GM19025 (cell line): ENCODE measurements at regions not wholly inside any gene's neighbourhood (a gene's known extent, or its start where the extent isn't known, plus 50 kb on each side); places are given as distances from the start of the nearest gene placed in this dataset.
"Not testable (repeated sequence)": the region's sequence is repeated elsewhere in the genome, so short reads cannot be mapped to it uniquely, and the experiment has no call there.

ENCODE experiments used
- ATAC-seq: cut with Tn5 transposase; IDR thresholded peaks from one replicate; pipeline ENCODE4 v1.9.1; 2021; ENCODE audit warnings: mild to moderate bottlenecking, low read depth, moderate library complexity; ENCODE audit not compliant: unreplicated experiment

DNA sequence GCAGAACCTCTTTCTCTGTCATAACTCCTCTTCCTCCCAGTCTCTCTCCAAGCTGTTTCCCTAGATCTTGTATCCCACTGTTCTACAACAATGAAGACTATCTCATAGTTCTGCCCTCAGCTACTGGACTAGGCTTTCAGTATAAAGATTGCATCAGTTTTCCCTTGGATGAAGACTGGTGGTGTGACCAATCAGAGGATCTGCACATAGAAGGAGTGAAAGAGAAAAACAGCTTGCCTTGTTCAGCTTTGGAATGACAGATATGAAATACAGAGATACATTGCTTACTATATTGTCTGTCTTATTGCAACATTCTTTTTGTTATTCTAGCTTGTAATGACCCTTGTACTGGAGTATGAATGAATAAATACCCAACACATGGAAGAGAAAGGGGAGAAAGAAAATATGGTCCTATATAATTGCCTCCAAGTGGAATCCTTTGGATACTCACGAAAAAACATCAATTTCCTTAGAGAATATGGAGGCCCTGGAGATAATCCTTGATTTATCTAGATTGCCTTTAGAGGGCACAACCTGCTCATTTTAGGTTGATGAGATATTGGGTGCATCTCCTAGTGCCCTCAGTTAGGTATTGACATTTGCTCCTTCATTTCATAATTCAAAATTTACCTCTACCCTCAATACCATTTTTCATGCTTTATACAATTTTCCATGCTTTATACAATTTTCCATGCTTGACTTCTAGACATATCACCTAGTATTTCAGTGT is 395.8 kb downstream of the NAF1 start:
- no peak for ATAC-seq

GRCh38 chr4:162767083-162767482 is 399.6 kb downstream of the NAF1 start:
- ATAC-seq: no peak

GRCh38 chr4:162761965-162762364 is 404.7 kb downstream of the NAF1 start:
- ATAC-seq: no peak

DNA sequence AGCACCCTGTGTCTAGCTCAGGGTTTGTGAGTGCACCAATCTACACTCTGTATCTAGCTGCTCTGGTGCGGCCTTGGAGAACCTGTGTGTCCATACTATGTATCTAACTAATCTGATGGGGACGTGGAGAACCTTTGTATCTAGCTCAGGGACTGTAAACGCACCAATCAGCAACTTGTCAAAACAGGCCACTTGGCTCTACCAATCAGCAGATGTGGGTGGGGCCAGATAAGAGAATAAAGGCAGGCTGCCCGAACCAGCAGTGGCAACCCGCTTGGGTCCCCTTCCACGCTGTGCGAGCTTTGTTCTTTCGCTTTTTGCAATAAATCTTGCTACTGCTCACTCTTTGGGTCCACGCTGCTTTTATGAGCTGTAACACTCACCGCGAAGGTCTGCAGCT is 426.5 kb downstream of the NAF1 start:
- not testable (repeated sequence) for ATAC-seq

DNA sequence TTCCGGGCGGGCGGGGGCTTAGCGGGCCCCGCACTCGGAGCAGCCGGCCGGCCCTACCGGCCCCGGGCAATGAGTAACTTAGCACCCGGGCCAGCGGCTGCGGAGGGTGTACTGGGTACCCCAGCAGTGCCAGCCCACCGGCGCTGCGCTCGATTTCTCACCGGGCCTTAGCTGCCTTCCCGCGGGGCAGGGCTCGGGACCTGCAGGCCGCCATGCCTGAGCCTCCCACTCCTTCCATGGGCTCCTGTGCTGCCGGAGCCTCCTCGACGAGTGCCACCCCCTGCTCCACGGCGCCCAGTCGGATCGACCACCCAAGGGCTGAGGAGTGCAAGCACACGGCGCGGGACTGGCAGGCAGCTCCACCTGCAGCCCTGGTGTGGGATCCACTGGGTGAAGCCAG is 427.1 kb downstream of the NAF1 start:
- not testable (repeated sequence) for ATAC-seq

- no peak for ATAC-seq
These were observed 433.8 kb downstream of the NAF1 start for GRCh38 chr4:162732876-162733275.

- ATAC-seq: no peak
These were observed 438.9 kb downstream of the NAF1 start for GRCh38 chr4:162727766-162728165.

DNA sequence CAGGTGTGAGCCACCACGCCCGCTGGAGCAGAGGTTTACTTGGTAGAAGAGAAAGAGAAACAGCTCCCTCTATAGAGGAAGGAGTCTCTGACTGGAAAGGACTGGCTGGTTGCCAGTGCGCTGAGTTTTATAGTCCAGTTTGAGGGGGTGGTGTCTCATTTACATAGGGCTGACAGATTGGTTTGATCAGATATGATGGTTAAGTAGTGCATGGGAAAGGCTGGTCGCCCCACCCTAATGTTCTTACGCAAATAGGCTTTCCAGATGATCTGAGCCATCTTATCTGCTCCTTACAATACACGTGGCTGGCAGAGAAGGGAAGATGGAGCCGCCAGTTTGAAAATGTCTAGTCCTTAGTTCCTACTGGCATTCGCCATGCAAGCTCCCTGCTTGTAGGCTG is 439.5 kb downstream of the NAF1 start:
- ATAC-seq: no peak

- ATAC-seq: no peak
These were observed 451.3 kb downstream of the NAF1 start for GRCh38 chr4:162715401-162715800.

DNA sequence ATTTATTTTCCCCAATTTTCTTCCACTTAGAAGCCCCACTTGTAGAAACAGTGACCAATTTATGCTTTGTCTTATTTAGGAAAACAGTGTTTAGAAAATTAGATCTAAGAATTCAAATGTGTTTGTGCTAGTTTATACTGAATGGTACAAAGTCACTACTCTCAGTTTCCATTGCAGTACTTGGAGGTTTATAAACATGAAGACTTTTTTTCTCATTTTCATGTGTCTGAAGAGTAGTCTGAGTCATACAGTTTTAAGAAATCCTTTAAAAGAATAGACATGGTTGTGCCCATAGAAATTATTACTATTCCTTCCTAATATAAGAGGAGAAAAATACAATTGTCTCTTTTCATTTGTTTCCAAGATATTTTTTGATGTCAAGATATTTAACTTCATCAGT is 458.7 kb downstream of the NAF1 start:
- ATAC-seq: no peak

- no peak for ATAC-seq
These were observed 460.1 kb downstream of the NAF1 start for GRCh38 chr4:162706632-162707031.

DNA sequence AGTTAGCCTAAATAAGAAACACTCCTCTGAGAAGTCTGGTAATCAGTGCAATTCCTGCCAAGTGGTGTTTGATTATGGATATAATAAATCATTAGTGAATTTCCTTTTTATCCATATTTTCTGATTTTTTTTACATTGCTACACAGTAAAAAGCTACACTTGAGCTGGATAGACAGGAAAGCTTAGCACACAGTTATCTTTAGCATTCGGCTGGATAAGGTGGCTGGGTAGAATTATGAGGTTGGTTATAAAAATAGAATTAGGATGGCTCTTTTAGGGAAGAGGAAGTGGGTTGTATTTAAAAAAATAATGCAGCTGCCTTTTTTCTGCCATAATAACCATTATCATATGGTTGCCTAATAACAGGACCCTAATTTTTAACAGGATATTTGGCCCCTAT is 460.6 kb downstream of the NAF1 start:
- ATAC-seq: no peak

DNA sequence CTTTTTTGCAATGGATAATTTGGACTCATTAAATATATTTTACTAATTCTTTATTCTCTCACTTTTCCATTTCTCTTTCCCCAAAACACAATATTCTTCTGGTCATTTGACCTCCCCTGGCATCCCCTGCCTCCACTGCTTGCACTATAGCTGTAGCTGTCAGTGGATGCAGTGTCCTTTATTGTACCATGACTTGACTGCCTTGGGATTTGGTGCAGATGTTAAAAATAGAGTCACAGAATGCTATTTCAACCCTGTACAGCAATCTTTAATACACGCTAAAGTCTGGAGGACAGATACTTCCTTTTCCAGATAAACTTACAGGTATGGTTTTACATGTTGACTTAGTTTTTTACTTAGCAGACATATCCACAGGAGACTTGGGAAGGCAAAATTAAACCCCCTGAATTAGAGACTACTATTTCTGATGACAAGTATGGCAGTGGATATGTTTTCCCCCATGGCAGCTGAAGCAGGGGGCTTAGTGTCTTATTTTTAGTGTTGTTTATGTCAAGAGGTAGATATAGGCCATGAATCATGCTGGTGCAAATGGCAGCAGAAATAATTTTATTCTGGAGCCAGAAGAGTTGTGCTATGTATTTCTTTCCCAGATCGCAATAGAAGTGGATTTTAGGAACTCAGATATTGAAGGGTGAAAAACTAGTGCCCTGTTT is 461.4 kb downstream of the NAF1 start:
- no peak for ATAC-seq

GRCh38 chr4:162700815-162701361 is 465.8 kb downstream of the NAF1 start:
- peak; percentile 58 for ATAC-seq

DNA sequence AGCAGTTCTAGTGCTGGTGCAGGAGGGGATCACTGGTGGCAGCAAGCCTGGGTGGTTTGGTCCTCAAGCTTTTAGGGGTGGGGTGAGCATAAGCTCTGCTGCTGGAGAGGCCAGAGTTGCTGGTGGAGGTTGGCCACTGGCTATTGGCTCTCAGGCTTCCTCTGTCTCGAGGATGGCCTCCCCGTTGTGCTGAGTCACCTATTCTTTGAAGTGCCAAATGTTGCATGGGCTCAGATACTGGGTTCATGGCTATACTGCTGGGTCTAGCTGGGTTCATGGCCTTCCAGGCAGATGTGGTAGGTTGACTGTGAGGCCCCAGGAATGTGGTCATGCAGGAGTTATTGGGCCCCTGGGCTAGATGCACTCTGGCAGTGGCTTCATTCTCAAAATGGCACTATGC is 466.3 kb downstream of the NAF1 start:
- ATAC-seq: no peak

DNA sequence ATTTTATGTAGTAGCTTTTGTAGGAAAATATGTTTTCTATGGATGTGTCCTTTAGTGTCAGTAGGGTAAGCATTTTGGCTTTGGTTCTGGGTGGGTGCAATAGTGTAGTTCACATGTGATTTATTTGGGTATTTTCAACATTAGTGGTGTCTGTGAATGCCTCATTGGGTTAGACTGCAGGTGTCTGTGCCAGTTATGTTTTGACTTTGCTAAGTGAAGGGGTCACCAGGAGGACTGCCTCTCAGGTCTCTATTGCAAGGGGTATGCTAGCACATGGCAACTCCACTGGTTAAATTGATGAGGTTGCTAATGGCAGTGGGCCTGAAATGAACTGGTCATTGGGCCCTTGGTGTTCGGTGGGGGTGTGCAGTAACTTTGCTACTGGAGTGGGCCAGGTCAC is 467.1 kb downstream of the NAF1 start:
- ATAC-seq: no peak

- ATAC-seq: no peak
These were observed 481.3 kb downstream of the NAF1 start for GRCh38 chr4:162685410-162685809.

GRCh38 chr4:162684998-162685397 is 481.7 kb downstream of the NAF1 start:
- ATAC-seq: no peak

DNA sequence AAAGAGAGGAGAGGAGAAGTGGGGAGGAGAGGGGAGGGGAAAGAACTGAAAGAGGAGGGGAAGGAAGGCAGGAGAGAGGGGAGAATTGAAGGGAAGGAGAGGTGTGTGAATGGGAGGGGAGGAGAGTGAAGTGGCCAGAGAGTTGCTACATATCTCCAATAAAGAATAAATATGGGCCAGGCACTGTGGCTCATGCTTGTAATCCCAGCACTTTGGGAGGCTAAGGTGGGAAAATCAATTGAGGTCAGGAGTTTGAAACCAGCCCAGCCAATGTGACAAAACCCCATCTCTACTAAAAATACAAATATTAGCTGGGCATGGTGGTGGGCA is 482.4 kb downstream of the NAF1 start:
- no peak for ATAC-seq

- ATAC-seq: peak; percentile 88
These were observed 482.9 kb downstream of the NAF1 start for GRCh38 chr4:162683659-162684370.

- ATAC-seq: no peak
These were observed 484.0 kb downstream of the NAF1 start for GRCh38 chr4:162682651-162683050.
